Left kidney (tissue), 1 donor: ENCODE measurements at regions not wholly inside any gene's neighbourhood (a gene's known extent, or its start where the extent isn't known, plus 50 kb on each side); places are given as distances from the start of the nearest gene placed in this dataset.

Experiments used
- DNase-seq: peaks from one replicate; pipeline ENCODE4 v3.0.0-alpha.2; 2013

DNA sequence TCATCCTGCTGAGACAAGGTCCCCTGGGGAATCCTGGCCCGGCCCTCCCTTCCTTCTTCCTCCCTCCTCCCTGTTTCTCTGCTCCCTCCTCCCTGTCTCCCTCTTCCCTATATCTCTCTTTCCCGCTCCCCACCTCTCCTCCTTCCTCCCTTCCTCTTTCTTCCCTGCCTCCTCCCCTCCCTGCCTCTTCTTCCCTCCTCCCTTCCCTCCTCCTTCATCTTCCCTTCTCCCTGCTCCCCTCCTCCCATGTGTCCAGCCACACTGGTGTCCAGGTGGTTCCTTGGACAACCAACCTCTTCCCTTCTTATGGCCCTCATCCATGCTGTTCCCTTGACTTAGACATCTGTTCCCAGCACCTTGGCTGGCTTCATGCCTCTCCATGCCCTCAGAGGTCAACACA, 258.1 kb downstream of the MN1 start:
- DNase-seq: no peak

DNA sequence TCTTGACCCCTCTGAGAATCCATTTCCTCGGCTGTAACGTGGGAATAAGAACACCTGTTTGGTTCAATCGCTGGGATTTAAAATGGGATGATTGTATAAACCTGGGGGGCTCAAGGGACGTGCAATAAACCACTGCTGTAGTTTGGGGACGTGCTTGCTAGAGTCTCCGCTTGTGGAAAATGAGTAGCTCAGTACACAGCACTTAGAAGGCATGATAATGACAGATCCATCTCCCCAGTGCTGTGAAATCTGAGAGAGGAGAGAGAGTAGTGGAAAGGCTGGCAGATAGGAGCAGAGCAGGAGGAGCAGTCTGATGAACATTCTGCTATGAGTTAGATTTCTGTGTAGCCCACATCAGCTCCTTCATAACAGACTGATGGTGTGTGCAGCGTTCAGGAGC, 256.5 kb downstream of the MN1 start:
- no peak for DNase-seq

DNA sequence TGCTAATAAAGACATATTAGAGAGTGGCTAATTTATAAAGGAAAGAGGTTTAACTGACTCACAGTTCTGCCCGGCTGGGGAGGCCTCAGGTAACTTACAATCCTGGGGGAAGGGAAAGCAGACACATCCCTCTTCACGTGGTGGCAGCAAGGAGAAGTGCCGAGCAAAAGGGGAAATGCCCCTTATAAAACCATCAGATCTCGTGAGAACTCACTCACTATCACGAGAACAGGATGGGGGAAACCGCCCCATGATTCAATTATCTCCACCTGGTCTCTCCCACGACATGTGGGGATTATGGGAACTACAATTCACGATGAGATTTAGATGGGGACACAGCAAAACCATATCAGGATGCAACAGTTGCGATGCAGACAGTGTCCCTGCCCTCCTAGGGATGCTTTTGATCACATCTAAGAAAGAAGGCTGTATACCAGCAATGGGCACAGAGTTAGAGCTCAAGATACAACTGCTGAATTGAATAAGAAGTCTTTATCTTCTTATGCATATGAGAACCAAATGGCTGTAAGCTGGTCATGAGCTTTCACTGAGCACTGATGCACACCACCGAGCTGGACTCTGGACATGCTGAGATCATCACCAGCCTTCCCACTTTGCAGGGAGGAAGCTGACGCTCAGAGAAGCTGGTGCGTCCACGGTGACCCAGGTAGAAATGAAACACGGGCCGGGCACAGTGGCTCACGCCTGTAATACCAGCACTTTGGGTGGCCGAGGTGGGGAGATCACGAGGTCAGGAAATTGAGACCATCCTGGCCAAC, 255.2 kb downstream of the MN1 start:
- DNase-seq: no peak

DNA sequence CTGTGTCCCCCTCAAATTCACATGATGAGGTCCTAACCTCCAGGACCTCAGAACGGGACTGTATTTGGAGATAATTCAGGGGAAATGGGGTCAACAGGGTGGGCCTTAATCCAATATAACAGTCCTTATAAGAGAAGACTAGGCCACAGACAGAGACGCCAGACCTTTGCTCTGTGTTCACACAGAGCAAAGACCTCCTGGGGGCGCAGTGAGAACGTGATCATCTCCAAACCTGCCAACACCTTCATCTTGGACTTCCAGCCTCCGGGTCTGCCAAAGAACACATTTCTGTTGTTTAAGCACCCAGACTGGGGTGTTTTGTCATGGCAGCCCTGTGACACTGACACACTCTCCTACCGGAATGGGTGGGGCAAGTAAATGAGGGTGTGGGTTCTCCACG, 250.2 kb downstream of the MN1 start:
- no peak for DNase-seq

DNA sequence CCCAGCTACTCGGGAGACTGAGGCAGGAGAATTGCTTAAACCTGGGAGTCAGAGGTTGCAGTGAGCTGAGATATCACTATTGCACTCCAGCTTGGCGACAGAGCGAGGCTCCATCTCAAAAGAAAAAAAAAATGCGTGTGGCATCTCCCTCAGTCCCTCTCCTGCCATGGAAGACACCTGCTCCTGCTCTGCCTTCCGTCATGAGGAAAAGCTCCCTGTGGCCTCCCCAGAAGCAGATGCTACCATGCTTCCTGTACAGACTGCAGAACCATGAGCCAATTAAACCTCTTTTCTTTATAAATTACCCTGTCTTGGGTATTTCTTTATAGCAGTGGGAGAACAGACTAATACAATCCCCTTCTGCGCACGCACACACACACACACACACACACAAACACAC, 249.4 kb downstream of the MN1 start:
- DNase-seq: no peak

DNA sequence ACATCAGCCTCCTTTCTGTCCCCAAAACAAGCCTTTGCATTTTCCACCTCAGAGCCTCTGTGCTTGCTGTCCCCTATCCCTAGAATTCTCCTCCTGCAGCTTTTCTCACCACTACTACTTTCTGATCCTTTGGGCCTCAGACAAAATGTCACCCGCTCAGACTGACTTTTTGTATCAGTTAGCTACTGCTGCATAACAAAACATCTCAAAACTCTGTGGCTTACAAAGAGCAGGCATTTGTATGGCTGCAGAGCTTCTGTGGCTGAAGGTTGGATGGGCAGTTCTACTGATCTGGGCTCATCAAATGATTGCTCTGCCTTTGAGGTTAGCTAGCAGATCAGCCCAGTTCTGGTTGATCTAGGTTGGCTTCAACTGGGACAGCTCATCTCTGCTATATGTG, 248.7 kb downstream of the MN1 start:
- DNase-seq: no peak

DNA sequence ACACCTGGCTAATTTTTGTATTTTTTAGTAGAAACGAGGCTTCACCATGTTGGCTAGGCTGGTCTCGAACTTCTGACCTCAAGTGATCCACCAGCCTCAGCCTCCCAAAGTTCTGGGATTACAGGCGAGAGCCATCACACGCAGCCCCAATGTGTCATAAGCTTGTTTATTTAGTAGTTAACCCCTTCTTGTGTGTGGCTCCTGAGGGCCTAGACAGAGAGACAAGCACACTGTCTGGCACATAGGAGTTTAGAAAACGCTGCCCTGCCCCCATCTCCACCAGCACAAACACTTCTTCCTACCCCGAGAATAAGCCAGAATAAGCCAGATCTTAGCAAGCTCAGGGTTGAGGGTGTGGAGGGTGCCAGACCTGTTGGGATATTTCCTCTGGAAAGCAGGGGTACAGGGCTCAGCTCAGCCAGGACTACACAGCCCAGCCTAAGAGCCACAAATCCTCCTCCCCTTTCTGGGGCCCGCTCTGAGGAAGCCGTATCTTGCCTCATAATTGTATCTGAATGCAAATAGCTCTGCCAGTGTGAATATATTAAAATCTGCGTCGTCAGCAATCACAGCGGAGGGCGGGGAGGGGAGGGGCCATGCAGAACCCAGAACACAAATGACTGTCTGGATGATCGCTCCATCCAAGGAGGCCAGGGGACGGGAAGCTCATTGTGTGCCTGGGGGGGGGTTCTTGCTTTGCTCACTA, 247.3 kb downstream of the MN1 start:
- peak; percentile 49 for DNase-seq

DNA sequence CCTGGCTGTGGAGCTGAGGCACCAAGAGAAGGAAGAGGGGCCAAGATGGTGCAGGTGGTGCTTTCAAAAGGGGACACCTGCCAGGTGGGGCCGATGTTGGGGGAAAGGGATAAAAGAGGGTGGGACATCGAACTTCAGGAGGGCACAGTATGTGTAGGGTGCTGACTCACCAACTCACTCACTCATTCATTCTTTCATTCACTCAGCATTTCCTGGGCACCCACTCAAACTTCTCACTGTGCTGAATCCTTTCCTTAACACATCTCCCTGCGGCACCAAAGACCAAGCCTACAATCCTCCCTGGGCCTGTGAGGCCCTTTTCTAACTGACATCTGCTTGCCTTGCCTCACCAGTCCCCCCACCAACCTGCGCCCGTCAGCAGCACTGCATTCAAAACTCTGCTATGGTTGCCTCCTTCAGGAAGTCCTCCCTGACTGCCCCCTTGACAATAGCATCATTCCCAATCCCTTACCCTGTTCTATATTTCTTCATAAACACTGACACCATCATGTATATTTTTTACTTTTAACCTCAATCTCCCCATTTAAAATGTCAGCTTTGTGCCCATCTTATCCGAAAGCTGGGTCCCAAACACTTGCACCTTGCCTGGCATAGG, 246.6 kb downstream of the MN1 start:
- no peak for DNase-seq

DNA sequence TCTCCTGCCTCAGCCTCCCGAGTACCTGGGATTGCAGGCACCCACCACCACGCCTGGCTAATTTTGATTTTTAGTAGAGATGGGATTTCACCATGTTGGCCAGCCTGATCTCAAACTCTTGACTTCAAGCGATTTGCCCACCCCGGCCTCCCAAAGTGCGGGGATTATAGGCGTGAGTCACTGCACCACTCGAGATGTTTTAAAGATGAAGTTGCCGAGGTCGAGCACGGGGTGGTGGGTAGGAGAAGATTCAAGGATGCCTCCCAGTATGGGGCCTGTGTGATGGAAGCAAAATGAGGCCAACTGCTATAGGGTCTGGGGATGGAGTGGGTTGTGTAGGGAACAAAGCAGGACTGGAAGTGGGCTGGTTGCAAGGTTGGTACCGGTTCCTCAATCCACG, 245.2 kb downstream of the MN1 start:
- DNase-seq: no peak

DNA sequence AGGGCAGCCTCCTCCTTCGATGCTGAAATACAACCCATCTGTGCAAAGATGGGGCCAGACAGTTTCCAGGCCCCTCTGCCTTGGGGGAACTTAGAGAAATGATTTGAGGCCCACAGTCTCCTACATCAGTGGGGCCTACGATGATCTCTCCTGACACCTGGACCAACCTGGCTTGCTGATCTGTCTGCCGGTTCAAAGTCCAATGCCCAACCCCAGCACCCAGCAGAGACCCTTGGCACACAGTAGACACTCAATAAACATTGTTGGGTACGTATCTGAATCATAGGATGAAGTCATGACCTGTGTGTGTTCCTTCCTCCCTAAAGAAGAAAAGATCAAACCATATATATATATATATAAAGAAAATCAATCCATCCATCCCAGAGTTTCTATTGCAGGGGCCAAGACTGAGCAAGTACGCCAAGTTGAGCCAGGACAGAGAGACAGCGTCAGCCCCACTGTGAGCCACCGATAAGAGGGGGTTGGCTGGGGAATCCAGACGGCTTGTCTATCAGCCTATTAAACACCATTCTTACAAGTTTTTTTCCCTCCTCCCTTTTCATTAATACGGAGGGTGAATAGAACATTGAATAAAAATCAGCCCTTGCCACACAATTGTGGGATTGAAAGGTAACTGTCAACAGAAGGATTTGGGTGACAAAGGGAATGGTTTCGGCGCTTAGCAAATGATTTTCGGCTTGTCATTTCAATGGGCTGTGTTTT, 244.1 kb downstream of the MN1 start:
- no peak for DNase-seq

DNA sequence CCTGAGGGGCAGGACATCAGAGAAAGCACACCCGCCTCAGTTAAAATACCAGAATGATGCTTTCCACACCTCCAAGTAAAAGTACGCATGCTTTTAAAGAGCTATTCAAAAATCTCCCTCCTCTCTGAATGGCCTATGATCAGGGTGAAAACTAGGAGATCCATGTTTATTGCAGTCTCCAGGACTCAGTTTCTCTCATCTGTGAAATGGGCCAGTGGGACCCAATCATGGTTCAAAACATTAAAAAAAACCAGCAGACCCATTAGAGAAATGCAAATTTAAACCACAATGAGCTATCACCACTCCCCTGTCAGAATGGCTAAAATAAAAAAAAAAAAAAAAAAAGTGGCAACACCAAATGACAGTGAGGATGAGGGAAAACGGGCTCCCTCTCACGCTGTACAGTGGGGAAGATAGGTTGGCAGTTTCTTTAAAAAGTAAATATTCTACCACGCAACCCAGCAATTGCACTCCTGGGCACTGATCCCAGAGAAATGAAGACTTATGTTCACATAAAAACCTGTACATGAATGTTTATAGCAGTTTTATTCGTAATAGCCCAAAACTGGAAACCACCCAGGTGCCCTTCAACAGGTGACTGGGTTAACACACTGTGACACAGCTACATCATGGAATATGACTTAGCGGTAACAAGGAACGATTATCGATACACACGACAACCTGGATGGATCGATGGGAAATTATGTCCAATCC, 242.7 kb downstream of the MN1 start:
- no peak for DNase-seq

DNA sequence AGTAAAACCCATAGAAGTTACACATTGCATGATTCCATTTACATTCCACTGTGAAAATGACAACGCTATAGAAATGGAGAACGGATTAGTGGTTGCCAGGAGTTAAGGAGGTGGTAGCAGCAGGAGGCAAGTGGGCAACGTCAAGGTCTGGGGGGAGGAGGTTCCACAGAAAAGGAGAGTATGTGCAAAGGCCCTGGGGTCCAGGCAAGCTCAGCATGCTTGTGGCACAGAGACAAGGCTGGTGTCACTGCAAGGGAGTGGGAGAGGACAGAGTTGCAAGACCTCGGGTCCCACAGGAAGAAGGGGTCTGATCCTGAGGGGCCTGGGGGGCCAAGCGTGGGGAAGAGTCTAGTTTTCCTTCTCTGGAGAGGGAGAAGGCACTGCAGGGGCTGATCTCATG, 240.8 kb downstream of the MN1 start:
- no peak for DNase-seq

DNA sequence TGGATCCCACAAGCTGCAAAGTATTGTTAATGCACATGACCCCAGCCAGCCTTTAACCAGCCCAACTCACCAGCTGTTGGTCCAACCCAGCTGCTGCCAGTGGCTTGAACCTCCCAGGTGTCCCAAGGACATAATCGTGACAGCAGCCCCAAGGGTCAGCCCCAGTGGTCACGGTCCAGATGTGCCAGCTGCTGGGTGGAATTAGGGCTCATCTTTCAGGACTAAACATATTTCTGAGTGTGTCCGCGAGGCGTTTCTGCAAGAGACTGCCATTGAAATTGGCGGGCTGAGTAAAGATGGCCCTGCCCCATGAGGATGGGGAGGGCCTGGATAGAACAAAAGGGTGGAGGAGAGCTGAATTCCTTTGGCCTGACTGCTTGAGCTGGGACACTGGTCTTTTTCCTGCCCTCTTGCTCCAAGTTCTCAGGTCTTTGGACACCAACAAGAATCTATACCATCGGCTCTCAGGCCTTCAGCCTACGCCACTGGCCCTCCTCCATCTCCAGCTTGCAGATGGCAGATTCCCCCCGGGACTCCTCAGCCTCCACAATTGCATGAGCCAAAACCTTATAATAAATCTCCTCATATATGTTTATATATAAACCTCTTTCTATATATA, 240.2 kb downstream of the MN1 start:
- DNase-seq: no peak

DNA sequence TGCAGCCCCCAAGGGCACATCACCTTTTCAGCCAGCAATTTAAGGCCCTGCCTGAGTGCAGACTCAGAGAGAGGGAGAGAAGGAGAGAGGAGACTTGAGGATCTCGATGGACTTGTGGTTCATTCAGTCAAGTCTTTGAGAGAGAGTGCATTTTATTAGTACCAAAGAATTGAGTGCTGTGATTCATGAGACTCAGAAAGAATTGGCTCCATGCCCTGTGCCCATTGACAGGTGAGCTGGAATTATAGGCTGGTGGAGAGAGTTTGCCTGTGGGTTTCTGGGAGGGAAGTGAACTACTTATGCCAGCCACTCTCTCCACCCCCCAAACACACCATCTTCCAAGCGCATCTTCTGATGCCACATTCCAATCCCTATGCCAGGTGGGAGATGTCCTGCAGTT, 236.8 kb downstream of the MN1 start:
- DNase-seq: no peak

DNA sequence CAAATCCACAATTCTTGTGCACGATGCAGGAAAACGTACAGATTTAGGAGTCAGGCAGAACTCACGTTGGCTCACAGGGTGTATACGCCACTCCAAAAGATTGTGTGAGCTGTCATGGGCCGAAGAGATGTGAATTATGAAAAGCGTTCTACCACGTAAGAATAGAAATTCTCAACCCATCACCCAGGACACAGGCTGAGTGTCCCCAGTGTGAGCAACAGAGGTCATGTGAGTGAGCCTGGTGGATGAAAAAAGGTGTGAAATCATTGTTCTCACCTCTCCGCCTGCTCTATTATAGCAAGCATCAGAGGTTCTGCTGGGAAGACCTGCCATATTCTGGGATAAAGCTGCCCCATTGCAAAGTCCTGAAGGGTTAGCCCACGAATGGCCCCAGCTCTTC, 235.0 kb downstream of the MN1 start:
- DNase-seq: no peak

DNA sequence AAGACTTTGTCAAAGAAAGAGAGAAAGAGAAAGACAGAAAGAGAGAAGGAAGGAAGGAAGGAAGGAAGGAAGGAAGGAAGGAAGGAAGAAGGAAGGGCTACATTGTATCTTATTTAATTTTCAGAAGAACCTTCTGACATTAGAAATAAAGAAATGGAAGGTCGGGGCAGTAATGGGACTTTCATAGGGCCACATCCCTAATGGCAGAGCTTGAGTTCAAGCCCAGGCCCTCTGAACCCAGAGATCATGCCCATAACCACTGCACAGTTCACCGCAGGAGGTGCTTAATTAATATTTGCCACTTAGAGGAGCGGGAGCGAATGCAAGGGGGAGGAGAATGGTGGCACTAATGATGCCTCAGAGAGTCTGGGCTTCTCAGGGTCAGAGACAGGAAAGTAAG, 233.3 kb downstream of the MN1 start:
- DNase-seq: no peak

DNA sequence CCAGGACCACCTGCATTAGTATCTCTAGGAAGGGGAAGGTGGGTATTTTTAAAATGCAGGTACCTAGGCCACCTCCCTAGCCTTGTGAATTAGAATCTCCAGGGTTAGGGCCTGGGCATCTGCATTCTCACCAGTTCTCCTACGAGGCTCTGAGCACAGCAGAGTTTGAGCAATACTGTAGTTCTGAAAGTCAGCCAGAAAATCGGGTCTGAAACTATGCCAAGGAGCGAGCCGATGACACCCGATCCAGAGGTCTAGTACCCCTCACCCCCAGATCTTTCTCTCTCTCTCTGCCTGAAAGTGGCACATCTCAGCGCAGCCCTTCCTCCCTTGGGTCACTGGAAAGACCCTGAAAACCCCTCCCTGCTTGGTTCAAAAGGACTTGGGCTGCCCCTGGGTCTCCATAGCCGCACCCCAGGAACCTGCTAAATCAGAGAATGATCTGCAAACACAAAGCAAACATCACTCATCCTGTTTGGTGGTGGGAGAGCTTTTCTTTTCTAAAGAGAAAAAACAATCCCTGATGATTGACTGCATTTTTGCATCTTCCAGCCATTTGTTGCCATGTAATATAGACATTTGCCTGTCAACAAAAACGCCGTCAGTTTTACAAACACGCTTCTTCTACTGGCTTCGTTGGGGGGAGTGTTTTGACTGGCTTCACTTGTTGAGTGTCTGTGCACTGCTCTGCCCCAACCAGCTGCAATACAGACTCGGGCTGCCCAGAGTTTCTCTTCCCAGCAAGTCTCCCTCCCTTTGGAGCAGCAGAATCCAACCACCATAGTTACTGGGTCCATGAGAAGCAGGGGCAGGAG, 229.9 kb downstream of the MN1 start:
- no peak for DNase-seq

DNA sequence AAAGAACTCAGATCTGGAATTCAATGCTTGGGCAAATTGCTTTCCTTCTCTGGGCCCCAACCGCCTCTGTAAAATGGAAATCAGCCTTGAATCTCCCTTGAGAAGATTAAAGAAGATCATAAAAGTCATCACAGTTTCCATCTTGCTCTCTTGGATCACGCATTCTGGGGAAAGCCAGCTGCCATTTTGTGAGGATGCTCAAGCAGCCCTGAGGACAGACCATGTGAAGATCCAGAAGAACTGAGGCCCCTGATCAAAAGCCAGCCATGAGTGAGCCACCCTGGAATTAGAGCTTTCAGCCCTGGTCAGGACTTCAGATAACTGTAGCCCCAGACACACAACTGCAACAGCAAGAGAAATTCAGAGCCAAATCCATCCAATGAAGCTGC, 229.3 kb downstream of the MN1 start:
- DNase-seq: no peak

DNA sequence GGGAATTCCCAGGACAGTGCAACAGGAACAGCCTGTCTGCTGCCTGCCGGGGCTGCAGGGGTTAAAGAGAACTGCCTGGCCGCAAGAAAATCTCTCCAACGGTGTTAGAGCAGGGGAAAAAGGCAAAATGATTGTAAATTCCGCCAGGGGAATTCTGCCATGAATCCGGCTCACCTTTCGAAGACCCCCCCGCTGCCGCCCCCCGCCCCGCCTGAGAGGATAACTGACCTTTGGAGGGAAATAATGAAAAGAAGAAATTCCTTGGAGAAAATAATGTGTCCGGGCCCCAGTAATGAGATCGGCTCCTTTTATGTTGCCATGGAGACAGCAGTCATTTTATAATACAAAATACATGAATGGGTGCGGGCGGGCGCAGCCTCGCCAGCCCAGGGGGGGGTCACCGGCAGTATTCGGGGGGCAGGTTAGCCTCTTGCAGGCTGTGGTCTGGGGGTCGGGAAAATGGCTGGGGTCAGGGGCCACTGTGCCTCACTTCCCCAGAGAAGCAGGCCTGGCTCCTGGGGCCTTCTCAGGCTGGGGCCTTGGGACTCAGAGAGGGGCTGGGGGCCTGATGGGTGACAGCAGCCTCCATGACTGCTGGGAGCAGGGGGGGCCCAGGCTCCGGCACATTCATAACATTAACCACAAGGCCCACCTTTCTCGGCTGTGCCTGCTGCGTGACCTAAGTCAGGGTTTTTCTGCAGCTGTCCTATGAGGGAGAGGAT, 228.1 kb downstream of the MN1 start:
- DNase-seq: no peak

DNA sequence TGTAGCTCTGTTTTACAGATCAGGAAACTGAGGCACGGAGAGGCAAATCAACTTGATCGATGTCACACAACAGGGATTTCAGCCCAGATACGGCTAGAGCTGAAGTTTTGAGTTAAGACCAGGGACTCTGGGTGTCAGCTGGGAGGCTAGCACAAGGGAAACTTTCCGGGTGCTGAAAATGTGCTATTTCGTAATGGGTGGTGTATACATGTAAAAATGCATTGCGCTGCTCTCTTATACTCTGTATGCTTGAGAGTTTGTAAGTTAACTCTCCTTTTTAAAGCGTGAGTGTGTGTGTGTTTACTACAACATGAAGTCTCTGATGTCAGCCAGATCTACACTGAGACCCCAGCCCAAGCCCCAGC, 227.6 kb downstream of the MN1 start:
- DNase-seq: no peak
